Endothelial cell of umbilical vein (primary cell): ENCODE measurements at regions not wholly inside any gene's neighbourhood (a gene's known extent, or its start where the extent isn't known, plus 50 kb on each side); places are given as distances from the start of the nearest gene placed in this dataset.

Experiments
- BruUV-seq: library from RNA; stranded (reverse); fragments of 400-500 nt; replicated peaks from 2 replicates; lab custom pipeline; 2021; lab: Mats Ljungman, UMichigan
- CTCF ChIA-PET: fragments of 300-600, 350-600 bp; sonication (Branson Sonifier 250); formaldehyde crosslinking; loops from one replicate; lab custom pipeline; 2021; ENCODE audit warnings: antibody characterized with exemption, inconsistent platforms; lab: Charles Lee
- POLR2A ChIA-PET: fragments of 300-600, 350-600 bp; sonication (Branson Sonifier 250); formaldehyde crosslinking; loops from one replicate; lab custom pipeline; 2021; ENCODE audit warnings: antibody characterized with exemption, inconsistent platforms; lab: Charles Lee
- DNase-seq: peaks from one replicate; pipeline ENCODE4 v3.0.0-alpha.2; 2011; ENCODE audit warnings: low read depth, low spot score
- FAIRE-seq: peaks from 2 replicates; lab custom pipeline; 2011; peaks lifted over from hg19 to GRCh38; lab: Jason Lieb, UNC
- H2AFZ ChIP-seq: 2 replicates; pipeline ENCODE4 v1.6.0; 2012; ENCODE audit warnings: low read depth, low read length, control low read depth, inconsistent platforms
- H3K27ac ChIP-seq: 2 replicates; pipeline ENCODE4 v1.5.1; 2011; ENCODE audit warnings: low read depth, mild to moderate bottlenecking, control low read depth, low read length, moderate library complexity; ENCODE audit not compliant: insufficient read depth
- H3K27me3 ChIP-seq, 2 experiments: 2 replicates each; pipeline versions ENCODE4 v1.6.0 to v1.6.1; 2011; ENCODE audit warnings: low read length in 2 of 2, mixed read lengths in 1 of 2; ENCODE audit not compliant: control insufficient read depth in 2 of 2, insufficient read depth in 2 of 2
- H3K36me3 ChIP-seq, 2 experiments: 2 replicates in 1 of 2; 3 replicates in 1 of 2; pipeline ENCODE4 v1.5.1; 2011; ENCODE audit warnings: low read length in 2 of 2, mild to moderate bottlenecking in 1 of 2, moderate library complexity in 1 of 2; ENCODE audit not compliant: control insufficient read depth in 2 of 2, insufficient read depth in 2 of 2; ENCODE audit errors: extremely low read depth in 1 of 2
- H3K4me1 ChIP-seq: 3 replicates; pipeline ENCODE4 v1.5.1; 2011; ENCODE audit warnings: mild to moderate bottlenecking, low read length; ENCODE audit not compliant: control insufficient read depth, insufficient read depth; ENCODE audit errors: extremely low read depth
- H3K4me2 ChIP-seq: 2 replicates; pipeline ENCODE4 v1.6.1; 2011; ENCODE audit warnings: low read length, control low read depth, mixed read lengths; ENCODE audit not compliant: insufficient read depth
- H3K4me3 ChIP-seq, 3 experiments: fragments of 200-600 bp in 1 of 3; sonication (generic), shearing (Covaris generic) in 1 of 3; replicated peaks in 1 of 3; 2 replicates each; pipeline ENCODE4 v1.5.1; 2011 to 2016; ENCODE audit warnings: control low read depth in 3 of 3, low read length in 3 of 3, mild to moderate bottlenecking in 2 of 3, inconsistent platforms in 1 of 3, low read depth in 1 of 3, moderate library complexity in 1 of 3; ENCODE audit not compliant: insufficient read depth in 1 of 3
- H3K79me2 ChIP-seq: 2 replicates; pipeline ENCODE4 v1.6.0; 2012; ENCODE audit warnings: low read length, inconsistent platforms; ENCODE audit not compliant: control insufficient read depth, insufficient read depth
- H3K9ac ChIP-seq: replicated peaks from 2 replicates; pipeline ENCODE3; 2011; ENCODE audit warnings: low read length, control low read depth; ENCODE audit not compliant: insufficient read depth; ENCODE audit errors: extremely low read depth
- H3K9me1 ChIP-seq: replicated peaks from 3 replicates; pipeline ENCODE4 v1.6.0; 2011; ENCODE audit warnings: mild to moderate bottlenecking, low read length; ENCODE audit not compliant: control insufficient read depth, insufficient read depth; ENCODE audit errors: extremely low read depth
- H3K9me3 ChIP-seq: replicated peaks from 2 replicates; pipeline ENCODE4 v1.5.1; 2012; ENCODE audit warnings: low read length, inconsistent platforms; ENCODE audit not compliant: control insufficient read depth, insufficient read depth
- H4K20me1 ChIP-seq: replicated peaks from 2 replicates; pipeline ENCODE3; 2011; ENCODE audit warnings: mild to moderate bottlenecking, low read length; ENCODE audit not compliant: control insufficient read depth, insufficient read depth; ENCODE audit errors: extremely low read depth
- CTCF ChIP-seq, 2 donors: IDR thresholded peaks; 1 replicate in 1 of 2; 2 replicates in 1 of 2; pipeline ENCODE4 v1.5.1; 2011; ENCODE audit warnings: low read length in 2 of 2, mild to moderate bottlenecking in 2 of 2, moderate library complexity in 2 of 2, control low read depth in 1 of 2, inconsistent platforms in 1 of 2, low read depth in 1 of 2; ENCODE audit not compliant: insufficient read depth in 1 of 2; ENCODE audit errors: extremely low read depth in 1 of 2
- EZH2 ChIP-seq: IDR thresholded peaks from 2 replicates; pipeline ENCODE4 v1.6.1; 2012; ENCODE audit warnings: borderline replicate concordance, low read depth, mild to moderate bottlenecking, moderate library complexity, low read length, inconsistent platforms; ENCODE audit not compliant: severe bottlenecking
- FOS ChIP-seq: IDR thresholded peaks from 2 replicates; pipeline ENCODE4 v1.6.1; 2011; ENCODE audit warnings: mild to moderate bottlenecking, low read length, moderate library complexity, borderline replicate concordance; ENCODE audit not compliant: insufficient read depth
- GATA2 ChIP-seq: IDR thresholded peaks from 2 replicates; pipeline ENCODE4 v1.7.0; 2011; ENCODE audit warnings: low read depth, mild to moderate bottlenecking, moderate library complexity, mixed read lengths, low read length; ENCODE audit not compliant: insufficient read length, insufficient read depth
- JUN ChIP-seq: IDR thresholded peaks from 2 replicates; pipeline ENCODE4 v1.6.1; 2011; ENCODE audit warnings: borderline replicate concordance, low read depth; ENCODE audit not compliant: insufficient read length, insufficient read depth
- MYC ChIP-seq: IDR thresholded peaks from one replicate; pipeline ENCODE4 v1.6.1; 2011; ENCODE audit warnings: mild to moderate bottlenecking, low read depth, low read length
- POLR2A ChIP-seq: IDR thresholded peaks from 2 replicates; pipeline ENCODE4 v1.6.1; 2012; ENCODE audit warnings: low read depth, mild to moderate bottlenecking, control low read depth, low read length
- POLR2AphosphoS5 ChIP-seq: IDR thresholded peaks from 2 replicates; pipeline ENCODE4 v1.6.1; 2012; ENCODE audit warnings: low read depth, mild to moderate bottlenecking, control low read depth, low read length, moderate library complexity; ENCODE audit not compliant: insufficient read depth
- dilution Hi-C: fragments of 300-500 bp; cut with MboI; formaldehyde crosslinking; loops from one replicate; pipeline ENCODE4 v1.15.0; 2019; ENCODE audit warnings: low sequenced_read_pairs; ENCODE audit not compliant: extremely low pct_ligation_motif_present
- intact Hi-C: fragments of 100-400 bp; cut with micrococcal nuclease; formaldehyde crosslinking; loops from one replicate; pipeline ENCODE4 v1.10.0; 2022
- TF ChIP-seq, protein P1 (sequence below): IDR thresholded peaks from 2 replicates; pipeline ENCODE4 v1.6.1; 2011; ENCODE audit not compliant: insufficient read depth, insufficient read length

DNA sequence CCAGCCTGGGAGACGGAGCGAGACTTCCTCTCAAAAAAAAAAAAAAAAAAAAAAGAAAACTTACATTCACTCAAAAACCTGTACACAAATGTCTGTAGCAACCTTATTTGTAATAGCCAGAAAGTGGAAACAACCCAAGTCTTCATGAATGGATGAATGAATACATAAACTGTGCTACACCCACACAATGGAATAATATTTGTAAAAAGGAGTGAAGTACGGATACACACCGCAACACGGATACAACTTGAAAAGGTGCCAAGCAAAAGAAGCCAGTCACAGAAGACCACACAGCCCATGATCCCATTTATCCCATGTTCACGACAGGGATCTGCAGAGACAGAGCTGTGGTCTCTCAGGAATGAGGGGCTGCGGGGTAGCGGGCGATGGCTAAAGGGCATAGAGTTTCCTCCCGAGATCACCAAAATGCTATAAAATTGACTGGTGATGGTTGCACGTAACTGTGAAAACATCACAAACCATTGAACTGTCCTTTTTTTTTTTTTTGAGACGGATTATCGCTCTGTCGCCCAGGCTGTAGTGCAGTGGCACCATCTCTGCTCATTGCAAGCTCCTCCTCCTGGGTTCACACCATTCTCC is 76.2 kb upstream of the COL5A1 start:
- H2AFZ ChIP-seq = no peak overlapping the region
- CTCF ChIA-PET = no interaction called here
- no peak for TF ChIP-seq GATA2
- no peak for TF ChIP-seq MYC
- TF ChIP-seq, protein P1, sequence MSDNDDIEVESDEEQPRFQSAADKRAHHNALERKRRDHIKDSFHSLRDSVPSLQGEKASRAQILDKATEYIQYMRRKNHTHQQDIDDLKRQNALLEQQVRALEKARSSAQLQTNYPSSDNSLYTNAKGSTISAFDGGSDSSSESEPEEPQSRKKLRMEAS = no peak
- no peak for TF ChIP-seq JUN
- no peak for TF ChIP-seq EZH2
- no peak for TF ChIP-seq FOS
- no peak for TF ChIP-seq POLR2A
- TF ChIP-seq POLR2AphosphoS5 = no peak
- no peak for TF ChIP-seq CTCF (IDR thresholded peaks at IDR 0.05; ENCODE audit: extremely low read depth in 1 of 2, insufficient read depth in 1 of 2, low read depth in 1 of 2, low read length in 2 of 2)
- intact Hi-C loops (no loop called here), dilution Hi-C loops (no loop called here)
- peaks cover 2% of the 10 kb centered on the region for H3K4me1 ChIP-seq
- no peaks in the 10 kb centered on the region for H4K20me1 ChIP-seq
- no peaks in the 10 kb centered on the region for H3K9me1 ChIP-seq
- POLR2A ChIA-PET = interaction anchor here (0.7 kb wide), 1 partner anchor 80 kb away, joined by 4 read pairs; no protein-coding TSS in a partner anchor
- peaks cover 0 to 3% of the 10 kb centered on the region in 2 experiments for H3K27me3 ChIP-seq
- H3K79me2 ChIP-seq = no peaks in the 10 kb centered on the region
- H3K9ac ChIP-seq = no peak overlapping the region
- H3K27ac ChIP-seq = no peak overlapping the region
- no peak for FAIRE-seq
- no peaks in the 10 kb centered on the region for H3K9me3 ChIP-seq
- H3K36me3 ChIP-seq = no peaks in the 10 kb centered on the region
- no peak for DNase-seq
- no peak overlapping the region for H3K4me2 ChIP-seq
- no TSS peak for BruUV-seq
- no peak overlapping the region for H3K4me3 ChIP-seq
